GM19324 (cell line): ENCODE measurements at regions not wholly inside any gene's neighbourhood (a gene's known extent, or its start where the extent isn't known, plus 50 kb on each side); places are given as distances from the start of the nearest gene placed in this dataset.

Source experiments
- ATAC-seq: cut with Tn5 transposase; IDR thresholded peaks from one replicate; pipeline ENCODE4 v1.9.1; 2021; ENCODE audit warnings: mild to moderate bottlenecking, moderate library complexity; ENCODE audit not compliant: unreplicated experiment, low FRiP score

GRCh38 chr5:166329149-166329800, 1962.2 kb upstream of the WWC1 start:
- ATAC-seq = no peak

GRCh38 chr5:166330036-166330435, 1961.4 kb upstream of the WWC1 start:
- no peak for ATAC-seq

DNA sequence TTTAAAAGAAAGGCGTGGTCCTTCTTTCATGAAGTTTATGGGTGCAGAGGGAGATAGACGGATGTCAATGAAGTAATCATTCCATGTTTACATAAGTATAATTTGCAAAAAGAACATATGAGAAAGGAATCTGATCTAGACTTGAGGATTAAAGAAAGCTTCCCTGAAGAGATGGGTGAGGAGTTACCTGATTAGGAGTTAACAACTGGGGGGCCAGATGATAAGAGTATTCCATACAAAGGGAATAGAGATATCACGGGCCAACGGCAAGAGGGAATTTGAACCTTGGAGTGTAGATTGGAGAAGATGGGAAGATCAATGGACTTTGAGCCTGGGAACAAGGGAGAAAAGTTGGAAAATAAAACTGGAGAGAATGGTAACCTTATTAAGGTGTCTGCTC, 1959.9 kb upstream of the WWC1 start:
- no peak for ATAC-seq

- ATAC-seq = no peak
Measured at GRCh38 chr5:166338801-166339200, 1952.6 kb upstream of the WWC1 start.

DNA sequence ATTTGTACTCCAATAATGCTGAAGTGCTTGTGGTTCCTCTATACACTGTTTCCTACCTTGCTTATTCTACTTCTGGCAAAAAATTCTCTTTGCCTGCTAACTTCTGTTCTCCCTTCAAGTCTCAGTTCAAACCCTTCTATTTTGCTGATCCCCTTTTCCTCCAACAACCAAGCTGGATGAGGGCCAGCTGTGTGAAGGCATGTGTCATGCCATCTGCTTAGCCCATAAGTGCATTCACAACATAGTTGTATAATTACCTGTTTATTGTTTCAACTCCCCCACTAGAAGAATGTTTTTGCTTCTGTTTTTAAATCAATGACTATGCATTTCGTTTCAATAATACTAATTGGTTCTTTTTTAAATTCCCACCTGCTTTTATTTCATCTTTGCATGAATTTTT, 1951.4 kb upstream of the WWC1 start:
- ATAC-seq = no peak

- ATAC-seq = no peak
Measured at GRCh38 chr5:166341740-166342337, 1949.6 kb upstream of the WWC1 start.

GRCh38 chr5:166342402-166342801, 1949.0 kb upstream of the WWC1 start:
- ATAC-seq = no peak

DNA sequence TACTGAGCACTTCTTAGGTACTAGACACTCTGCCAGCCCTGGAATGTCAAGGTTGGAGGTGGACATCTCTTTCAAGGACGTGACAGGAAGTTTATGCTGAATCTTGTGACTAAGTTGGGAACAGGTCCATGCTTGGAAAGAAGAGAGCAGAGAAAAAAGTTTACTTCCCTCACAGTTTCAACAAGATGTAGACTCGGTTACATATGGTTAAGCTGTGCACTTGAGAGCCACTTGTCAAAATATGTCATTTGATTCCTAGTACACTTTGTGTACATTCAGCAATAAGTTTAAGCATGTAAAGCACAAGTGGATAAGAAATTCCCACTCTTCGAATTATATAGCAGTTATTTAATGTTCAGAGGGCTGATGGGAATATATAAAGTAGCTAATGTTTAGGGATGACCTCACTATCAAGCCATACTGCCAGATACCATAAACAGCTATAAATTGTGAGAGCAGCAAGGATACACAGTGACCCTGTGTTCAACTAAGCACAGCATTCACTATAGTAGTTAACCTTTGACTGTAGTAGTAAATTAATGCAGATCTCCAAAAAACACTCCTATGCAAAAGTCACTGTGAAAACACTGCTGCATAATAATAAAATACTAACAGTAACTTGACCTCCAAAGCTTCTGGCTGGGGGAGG, 1944.6 kb upstream of the WWC1 start:
- ATAC-seq = no peak

DNA sequence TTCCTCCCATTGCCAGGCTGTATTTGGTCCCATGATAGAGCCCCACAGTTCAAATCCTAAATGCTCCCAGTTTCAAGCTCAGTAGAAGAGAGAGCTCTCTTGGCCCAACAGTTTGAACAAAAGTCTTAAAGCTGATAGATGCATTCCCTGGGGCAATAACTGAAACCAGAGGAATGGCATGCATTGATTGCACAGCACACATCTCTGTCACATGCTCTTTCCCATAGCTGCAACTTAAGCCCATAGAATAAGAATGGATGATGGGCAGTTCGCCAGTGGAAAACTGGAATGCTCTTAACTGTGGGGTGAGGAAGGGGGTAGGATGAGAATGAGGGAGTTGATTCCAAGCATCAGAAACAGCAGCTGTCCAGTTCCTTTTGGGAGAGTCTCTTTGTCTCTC, 1942.4 kb upstream of the WWC1 start:
- no peak for ATAC-seq

GRCh38 chr5:166353580-166353979, 1937.9 kb upstream of the WWC1 start:
- ATAC-seq = no peak

- ATAC-seq = no peak
Measured at GRCh38 chr5:166354332-166354731, 1937.1 kb upstream of the WWC1 start.

GRCh38 chr5:166356096-166356495, 1935.3 kb upstream of the WWC1 start:
- no peak for ATAC-seq

GRCh38 chr5:166358127-166358830, 1933.2 kb upstream of the WWC1 start:
- no peak for ATAC-seq

DNA sequence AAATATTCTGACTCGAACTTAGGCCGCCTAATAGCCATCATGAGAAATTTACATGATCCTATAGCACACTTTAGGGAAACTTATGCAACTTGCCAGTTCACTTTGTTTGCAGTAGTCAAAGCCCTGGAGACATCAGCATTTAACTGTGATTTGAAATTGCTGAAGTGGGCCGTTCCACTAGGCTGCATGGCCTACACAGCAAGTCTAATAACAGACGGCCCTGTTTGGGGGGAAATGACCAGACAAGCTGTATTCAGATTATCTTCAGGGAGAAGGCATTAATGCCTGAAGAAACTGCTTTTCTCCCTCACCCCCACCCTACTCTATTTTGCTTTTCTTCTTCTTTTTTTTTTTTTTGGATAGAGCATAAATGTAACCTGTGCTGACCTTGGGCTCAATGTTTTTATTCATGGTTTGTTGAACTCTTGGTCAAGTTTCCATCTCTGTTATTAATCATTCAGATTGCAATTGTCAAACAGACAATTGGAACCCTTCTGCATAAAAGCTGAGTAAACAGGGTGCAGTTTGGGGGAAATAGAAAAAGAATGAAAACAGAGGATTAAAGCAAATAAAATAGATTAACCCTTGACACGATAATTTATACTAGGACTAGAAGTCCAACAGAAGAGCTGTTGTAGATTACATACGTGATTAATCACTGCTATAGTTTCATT, 1928.2 kb upstream of the WWC1 start:
- ATAC-seq = no peak

DNA sequence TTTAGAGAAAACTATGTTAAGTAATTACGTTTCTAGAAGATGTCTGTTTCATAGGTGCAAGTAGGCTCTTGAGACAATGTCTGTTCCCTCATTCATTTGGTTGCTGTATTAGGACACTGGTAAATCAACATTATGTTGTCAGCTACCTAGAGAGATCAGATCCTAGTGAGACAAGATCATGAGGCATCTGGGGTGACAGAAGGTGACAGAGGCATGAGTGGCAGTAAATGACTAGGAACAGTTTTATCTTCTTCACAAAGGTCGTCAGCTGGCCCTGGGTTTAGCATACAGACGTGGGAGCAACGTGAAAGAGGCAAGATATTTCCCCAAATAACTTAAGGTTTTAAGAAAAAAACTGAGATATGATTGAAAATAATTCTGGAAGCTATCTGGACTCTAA, 1926.3 kb upstream of the WWC1 start:
- ATAC-seq = no peak

DNA sequence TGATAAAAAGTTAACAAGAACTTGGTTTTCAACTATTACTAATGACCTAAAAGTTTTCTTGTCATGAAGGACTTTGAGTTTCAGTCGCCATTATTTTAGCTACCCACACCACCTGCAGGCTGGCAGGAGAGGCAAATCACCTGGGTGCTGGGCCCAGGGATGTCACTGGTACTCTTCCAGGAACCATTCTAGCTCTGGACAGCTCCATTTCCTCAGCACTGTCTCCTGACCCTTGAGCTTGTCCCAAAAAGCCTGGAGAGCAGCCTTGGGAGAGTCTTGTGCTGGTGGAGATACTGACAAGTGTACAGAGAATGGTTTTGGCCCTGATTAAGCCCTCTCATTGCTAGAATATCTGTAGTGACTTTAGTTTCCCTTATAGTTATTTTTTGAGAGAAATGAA, 1924.1 kb upstream of the WWC1 start:
- no peak for ATAC-seq

DNA sequence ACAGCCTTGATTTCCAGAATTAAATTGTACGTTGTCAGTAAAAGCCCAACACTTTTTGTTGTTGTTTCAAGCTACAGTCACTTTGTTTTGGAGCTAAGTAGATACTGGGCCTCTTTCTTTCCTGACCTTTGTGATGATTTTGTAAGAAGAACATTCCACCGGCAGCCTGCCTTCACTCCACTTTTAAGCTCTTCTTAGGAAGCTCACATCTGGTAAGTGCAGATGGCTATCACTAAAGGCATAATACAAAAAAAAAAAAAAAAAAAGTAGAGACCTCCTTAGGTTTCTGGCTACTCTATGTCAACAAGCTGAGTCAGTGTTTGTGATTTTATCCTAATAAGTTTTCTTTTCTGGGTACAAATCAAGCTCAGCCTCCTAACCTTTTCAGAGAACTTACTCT, 1922.1 kb upstream of the WWC1 start:
- ATAC-seq = no peak

DNA sequence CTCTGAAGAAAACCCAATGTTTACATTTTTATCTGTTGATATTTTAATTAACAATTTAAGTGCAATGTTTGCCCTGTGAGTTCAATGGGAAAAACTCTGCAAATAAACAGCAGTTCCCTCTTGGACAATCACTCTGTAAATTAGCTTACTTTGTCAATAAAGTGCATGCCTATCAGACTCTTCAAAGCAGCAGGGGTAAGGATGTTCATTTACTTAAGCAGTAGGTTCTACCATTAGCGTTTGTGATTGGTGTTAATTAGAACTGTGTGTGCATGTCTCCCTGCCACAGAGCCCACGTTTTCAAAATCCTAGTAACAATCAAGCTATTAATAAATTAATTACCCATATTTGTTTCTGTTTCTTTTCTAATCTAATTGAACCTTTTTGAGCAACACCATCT, 1921.6 kb upstream of the WWC1 start:
- ATAC-seq = no peak

DNA sequence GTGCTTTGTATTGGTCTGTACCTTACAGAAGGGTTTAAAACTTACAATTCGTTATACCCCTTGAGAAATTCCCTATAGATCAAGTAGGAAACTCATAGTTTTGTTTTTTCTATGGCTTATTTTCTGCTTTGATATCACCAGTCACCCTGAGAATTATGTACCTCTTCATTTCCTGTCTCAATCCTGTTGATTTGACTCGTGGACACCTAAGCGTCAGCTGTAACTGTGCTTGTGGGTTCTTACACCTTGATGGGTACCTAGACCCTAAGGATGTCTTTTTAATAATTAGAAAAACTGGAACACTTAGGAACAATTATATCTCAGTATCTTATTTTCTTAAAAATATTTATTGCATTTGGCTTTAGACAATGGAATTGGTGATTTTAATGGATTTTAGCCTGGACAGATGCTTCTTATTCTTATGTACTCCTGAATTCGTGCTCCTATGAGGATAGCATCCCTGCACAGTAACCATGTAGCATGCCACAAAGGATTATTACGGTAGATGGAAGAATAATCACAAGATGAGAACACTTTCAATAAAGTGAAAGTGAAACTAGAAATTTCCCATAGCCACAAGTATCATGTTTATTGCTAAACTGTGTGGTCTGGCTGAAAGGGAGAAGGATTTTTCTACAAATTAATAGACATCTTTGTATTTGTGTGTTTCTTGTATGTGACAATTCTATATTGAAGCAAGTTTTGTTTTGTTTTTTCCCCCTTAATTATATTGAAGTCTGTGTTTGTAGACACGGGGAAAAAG, 1920.3 kb upstream of the WWC1 start:
- no peak for ATAC-seq

GRCh38 chr5:166373817-166374216, 1917.6 kb upstream of the WWC1 start:
- no peak for ATAC-seq
